A673 (cell line): ENCODE measurements at regions not wholly inside any gene's neighbourhood (a gene's known extent, or its start where the extent isn't known, plus 50 kb on each side); places are given as distances from the start of the nearest gene placed in this dataset.

Experiments
- EZH2 ChIP-seq: fragments of 200-600 bp; sonication (generic); IDR thresholded peaks from 2 replicates; pipeline ENCODE4 v1.6.1; 2017; ENCODE audit warnings: borderline replicate concordance, low read depth, mild to moderate bottlenecking, mixed read lengths, antibody characterized with exemption, low read length; ENCODE audit not compliant: poor library complexity, severe bottlenecking
- TF ChIP-seq, protein P1 (sequence below): fragments of 300-800, 200-600 bp; sonication (generic); conservative IDR thresholded peaks from 2 replicates; pipeline ENCODE4 v1.5.1; 2017; ENCODE audit warnings: low read depth, mild to moderate bottlenecking, antibody characterized with exemption, low read length, moderate library complexity, mixed read lengths

DNA sequence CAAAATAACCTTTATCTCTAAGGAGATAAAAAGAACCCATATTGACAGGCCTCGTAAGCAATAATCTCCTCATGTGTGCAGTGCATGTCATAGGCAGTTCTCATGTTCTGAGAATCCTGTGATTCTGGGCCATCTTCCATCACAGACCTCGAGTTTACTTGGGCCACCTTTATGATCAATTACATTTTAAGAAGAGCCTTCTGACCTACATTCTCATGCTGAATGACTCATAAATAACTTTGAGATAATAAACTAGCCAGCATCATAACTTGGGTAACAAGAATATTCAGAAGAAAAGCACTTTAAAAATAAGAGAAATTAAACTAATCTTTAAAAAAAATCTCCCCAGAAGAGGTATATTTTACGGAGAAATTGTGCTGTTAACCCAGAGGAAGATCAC is 310.7 kb upstream of the ZNF717 start:
- TF ChIP-seq EZH2: no peak
- TF ChIP-seq, protein P1, sequence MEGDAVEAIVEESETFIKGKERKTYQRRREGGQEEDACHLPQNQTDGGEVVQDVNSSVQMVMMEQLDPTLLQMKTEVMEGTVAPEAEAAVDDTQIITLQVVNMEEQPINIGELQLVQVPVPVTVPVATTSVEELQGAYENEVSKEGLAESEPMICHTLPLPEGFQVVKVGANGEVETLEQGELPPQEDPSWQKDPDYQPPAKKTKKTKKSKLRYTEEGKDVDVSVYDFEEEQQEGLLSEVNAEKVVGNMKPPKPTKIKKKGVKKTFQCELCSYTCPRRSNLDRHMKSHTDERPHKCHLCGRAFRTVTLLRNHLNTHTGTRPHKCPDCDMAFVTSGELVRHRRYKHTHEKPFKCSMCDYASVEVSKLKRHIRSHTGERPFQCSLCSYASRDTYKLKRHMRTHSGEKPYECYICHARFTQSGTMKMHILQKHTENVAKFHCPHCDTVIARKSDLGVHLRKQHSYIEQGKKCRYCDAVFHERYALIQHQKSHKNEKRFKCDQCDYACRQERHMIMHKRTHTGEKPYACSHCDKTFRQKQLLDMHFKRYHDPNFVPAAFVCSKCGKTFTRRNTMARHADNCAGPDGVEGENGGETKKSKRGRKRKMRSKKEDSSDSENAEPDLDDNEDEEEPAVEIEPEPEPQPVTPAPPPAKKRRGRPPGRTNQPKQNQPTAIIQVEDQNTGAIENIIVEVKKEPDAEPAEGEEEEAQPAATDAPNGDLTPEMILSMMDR: no peak
